ENCODE measurements at regions not wholly inside any gene's neighbourhood (a gene's known extent, or its start where the extent isn't known, plus 50 kb on each side); places are given as distances from the start of the nearest gene placed in this dataset.

DNA sequence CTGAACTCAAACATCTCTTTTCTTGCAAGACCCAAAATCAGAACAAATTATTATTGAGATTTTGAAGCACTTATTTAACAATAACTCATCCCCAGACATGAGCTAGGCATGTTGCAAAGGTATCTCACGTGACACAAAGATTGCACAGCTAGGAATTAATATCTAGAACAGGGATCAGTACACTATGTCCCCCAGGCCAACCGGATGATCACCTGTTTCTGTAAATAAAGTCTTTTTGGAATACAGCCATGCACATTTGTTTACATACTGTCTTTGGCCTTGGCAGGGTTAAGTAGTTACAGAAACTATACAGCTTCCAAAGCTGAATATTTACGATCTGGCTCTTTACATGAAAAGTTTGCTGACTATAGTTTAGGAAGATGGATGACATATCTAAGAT is 287.7 kb downstream of the ACTL7B start:
- TF ChIP-seq, protein P1, sequence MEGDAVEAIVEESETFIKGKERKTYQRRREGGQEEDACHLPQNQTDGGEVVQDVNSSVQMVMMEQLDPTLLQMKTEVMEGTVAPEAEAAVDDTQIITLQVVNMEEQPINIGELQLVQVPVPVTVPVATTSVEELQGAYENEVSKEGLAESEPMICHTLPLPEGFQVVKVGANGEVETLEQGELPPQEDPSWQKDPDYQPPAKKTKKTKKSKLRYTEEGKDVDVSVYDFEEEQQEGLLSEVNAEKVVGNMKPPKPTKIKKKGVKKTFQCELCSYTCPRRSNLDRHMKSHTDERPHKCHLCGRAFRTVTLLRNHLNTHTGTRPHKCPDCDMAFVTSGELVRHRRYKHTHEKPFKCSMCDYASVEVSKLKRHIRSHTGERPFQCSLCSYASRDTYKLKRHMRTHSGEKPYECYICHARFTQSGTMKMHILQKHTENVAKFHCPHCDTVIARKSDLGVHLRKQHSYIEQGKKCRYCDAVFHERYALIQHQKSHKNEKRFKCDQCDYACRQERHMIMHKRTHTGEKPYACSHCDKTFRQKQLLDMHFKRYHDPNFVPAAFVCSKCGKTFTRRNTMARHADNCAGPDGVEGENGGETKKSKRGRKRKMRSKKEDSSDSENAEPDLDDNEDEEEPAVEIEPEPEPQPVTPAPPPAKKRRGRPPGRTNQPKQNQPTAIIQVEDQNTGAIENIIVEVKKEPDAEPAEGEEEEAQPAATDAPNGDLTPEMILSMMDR (IDR thresholded peaks at IDR 0.05), result no peak
- TF ChIP-seq POLR2A (IDR thresholded peaks at IDR 0.05), result no peak

Data from adrenal gland (tissue), 5 donors.